ENCODE measurements at regions not wholly inside any gene's neighbourhood (a gene's known extent, or its start where the extent isn't known, plus 50 kb on each side); places are given as distances from the start of the nearest gene placed in this dataset.

DNA sequence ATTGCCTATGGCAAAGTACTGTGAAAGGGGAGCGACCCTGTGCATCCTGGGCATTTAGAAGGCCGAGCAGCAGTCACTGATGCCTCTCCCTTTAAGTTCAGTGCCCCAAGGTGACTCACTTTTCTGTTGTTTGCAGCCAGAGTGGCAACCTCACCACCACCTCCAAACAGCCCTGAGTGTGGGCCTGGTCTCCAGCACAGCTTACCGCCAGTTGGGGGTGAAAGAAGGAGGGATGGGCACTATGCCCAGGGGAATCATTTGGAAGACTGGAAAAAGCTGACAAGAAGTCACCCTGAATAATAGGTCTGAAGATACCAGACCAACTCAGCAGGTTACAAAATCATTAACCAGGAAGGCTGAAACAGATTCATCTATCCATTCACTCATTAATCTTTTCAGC lies 571.8 kb downstream of the EPHB1 start:
- Histone ChIP-seq H3K36me3 (ENCODE audit: insufficient read depth, low read length) (no peaks in the 10 kb centered on the region), H3K4me1 (ENCODE audit: insufficient read depth, low read length) (no peaks in the 10 kb centered on the region; the same call in 1 of the 2 replicates), H3K9me3 (ENCODE audit: control insufficient read depth, insufficient read depth, low read length) (no peaks in the 10 kb centered on the region), H3K9ac (ENCODE audit: low read depth, low read length) (no peak overlapping the region)

- no peaks in the 10 kb centered on the region for H3K9me3 ChIP-seq (ENCODE audit: control insufficient read depth, insufficient read depth, low read length)
- H3K9ac ChIP-seq (ENCODE audit: low read depth, low read length): no peak overlapping the region
- no peaks in the 10 kb centered on the region for H3K36me3 ChIP-seq (ENCODE audit: insufficient read depth, low read length)
- no peaks in the 10 kb centered on the region; the same call in 1 of the 2 replicates for H3K4me1 ChIP-seq (ENCODE audit: insufficient read depth, low read length)
Measured at GRCh38 chr3:135368316-135368715, 573.3 kb downstream of the EPHB1 start.

DNA sequence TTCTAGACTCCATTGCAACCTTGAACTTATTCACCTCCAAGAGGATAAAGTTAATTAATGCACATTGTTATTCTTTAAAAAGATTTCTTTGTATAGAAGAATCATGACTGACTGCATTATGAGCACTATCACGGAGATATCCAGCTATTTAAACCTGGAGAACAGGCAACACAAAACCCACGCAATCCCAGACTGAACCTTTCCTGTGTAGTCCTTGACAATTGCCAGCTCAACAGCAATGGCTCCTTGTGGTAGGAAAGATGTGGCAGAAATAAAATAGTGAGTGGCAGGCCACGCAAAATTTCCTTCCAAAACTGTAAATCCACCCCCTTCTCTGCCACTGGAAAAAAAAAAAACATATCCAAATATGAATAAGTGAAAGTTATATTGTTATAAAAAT lies 573.7 kb downstream of the EPHB1 start:
- H3K4me1 ChIP-seq (ENCODE audit: insufficient read depth, low read length): no peaks in the 10 kb centered on the region; the same call in 1 of the 2 replicates
- no peak overlapping the region for H3K9ac ChIP-seq (ENCODE audit: low read depth, low read length)
- H3K36me3 ChIP-seq (ENCODE audit: insufficient read depth, low read length): no peaks in the 10 kb centered on the region
- H3K9me3 ChIP-seq (ENCODE audit: control insufficient read depth, insufficient read depth, low read length): no peaks in the 10 kb centered on the region

DNA sequence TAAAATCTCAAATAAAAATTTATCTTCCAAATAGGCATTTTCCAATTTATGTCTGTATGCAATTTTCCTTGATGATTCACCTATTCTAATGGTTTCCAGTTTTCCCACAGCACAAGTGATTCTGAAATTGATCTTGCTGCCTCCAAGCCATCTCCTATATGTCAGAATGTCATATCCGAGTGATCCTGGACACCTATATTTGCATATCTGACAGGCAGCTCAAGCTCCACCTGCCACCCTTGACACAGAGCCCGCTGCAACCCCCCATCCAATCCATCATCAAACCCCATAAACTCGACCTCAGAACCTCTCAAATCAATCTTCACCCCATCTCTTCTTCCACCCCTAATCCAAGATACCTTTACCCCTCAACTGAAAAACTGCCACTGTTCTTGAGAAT lies 579.5 kb downstream of the EPHB1 start:
- Histone ChIP-seq H3K9ac (ENCODE audit: low read depth, low read length) (no peak overlapping the region), H3K4me1 (ENCODE audit: insufficient read depth, low read length) (no peaks in the 10 kb centered on the region), H3K9me3 (ENCODE audit: control insufficient read depth, insufficient read depth, low read length) (no peaks in the 10 kb centered on the region), H3K36me3 (ENCODE audit: insufficient read depth, low read length) (no peaks in the 10 kb centered on the region)

GRCh38 chr3:135382188-135382587 lies 583.3 kb upstream of the PPP2R3A start:
- no peaks in the 10 kb centered on the region for H3K4me1 ChIP-seq (ENCODE audit: insufficient read depth, low read length)
- H3K36me3 ChIP-seq (ENCODE audit: insufficient read depth, low read length): no peaks in the 10 kb centered on the region
- H3K9ac ChIP-seq (ENCODE audit: low read depth, low read length): no peak overlapping the region

DNA sequence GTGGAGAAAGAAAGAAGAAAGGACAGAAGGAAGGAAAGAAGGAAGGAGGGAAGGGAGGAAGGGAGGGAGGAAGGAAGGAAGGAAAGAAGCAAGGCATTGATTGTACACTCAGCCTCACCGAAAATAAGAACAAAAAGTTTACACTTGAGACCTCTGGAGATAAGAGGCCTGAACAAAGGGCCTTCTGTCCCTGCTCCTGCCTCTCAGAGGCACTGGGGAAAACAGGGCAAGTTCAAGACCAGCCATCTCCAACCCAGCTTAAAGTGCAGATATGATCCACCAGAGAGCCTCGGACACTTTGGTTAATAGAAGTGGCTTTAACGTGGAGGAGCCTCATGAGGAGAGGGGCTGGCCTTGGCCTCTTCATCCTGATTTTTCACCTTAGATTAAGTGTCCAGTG lies 582.9 kb upstream of the PPP2R3A start:
- Histone ChIP-seq H3K9ac (ENCODE audit: low read depth, low read length) (no peak overlapping the region), H3K36me3 (ENCODE audit: insufficient read depth, low read length) (no peaks in the 10 kb centered on the region), H3K9me3 (ENCODE audit: control insufficient read depth, insufficient read depth, low read length) (no peaks in the 10 kb centered on the region), H3K4me1 (ENCODE audit: insufficient read depth, low read length) (no peaks in the 10 kb centered on the region)

More at GRCh38 chr3:135382188-135382587, 583.3 kb upstream of the PPP2R3A start:
- H3K9me3 ChIP-seq (ENCODE audit: control insufficient read depth, insufficient read depth, low read length): no peaks in the 10 kb centered on the region

DNA sequence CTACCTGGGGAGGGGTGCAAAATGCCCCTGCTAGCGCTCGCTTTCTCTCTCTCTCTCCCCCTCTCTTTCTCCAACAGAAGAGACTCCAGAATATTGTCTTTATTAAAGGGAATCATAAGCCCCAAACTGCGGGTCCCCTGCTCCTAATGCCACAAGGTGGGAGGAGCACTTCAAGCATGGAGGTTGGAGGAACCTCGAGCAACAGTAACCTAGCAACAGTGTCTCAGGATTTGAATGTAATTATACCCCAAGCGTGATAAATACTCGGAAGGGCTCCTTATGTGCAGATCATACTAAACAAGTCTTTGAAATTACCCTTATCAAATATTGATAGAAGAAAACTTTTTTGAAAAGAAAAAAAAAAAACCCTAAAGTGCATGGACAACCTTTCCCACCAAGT lies 582.2 kb upstream of the PPP2R3A start:
- no peaks in the 10 kb centered on the region for H3K9me3 ChIP-seq (ENCODE audit: control insufficient read depth, insufficient read depth, low read length)
- H3K4me1 ChIP-seq (ENCODE audit: insufficient read depth, low read length): no peaks in the 10 kb centered on the region
- no peak overlapping the region for H3K9ac ChIP-seq (ENCODE audit: low read depth, low read length)
- no peaks in the 10 kb centered on the region for H3K36me3 ChIP-seq (ENCODE audit: insufficient read depth, low read length)

DNA sequence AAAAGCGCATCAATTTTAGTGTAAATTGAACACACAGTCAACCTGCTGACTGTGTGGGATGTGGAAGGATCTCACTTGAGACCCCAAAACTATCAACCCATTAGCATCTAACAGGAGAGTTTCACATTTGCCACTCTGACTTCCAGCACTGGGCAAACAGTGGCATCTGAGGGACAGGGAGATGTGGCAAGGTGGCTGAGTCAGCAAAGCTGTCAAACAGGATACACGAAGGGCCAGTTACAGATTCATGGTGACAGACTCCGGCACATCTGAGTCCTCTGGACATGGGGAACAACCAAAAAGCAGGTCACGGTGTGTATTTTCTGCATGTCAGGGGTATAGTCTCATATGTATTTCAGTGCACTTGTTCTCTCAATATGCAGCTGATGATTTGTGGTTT lies 573.4 kb upstream of the PPP2R3A start:
- Histone ChIP-seq H3K9me3 (ENCODE audit: control insufficient read depth, insufficient read depth, low read length) (no peaks in the 10 kb centered on the region), H3K9ac (ENCODE audit: low read depth, low read length) (no peak overlapping the region), H3K4me1 (ENCODE audit: insufficient read depth, low read length) (no peaks in the 10 kb centered on the region), H3K36me3 (ENCODE audit: insufficient read depth, low read length) (no peaks in the 10 kb centered on the region)

- H3K36me3 ChIP-seq (ENCODE audit: insufficient read depth, low read length): no peaks in the 10 kb centered on the region
- no peaks in the 10 kb centered on the region for H3K4me1 ChIP-seq (ENCODE audit: insufficient read depth, low read length)
- no peak overlapping the region for H3K9ac ChIP-seq (ENCODE audit: low read depth, low read length)
- no peaks in the 10 kb centered on the region for H3K9me3 ChIP-seq (ENCODE audit: control insufficient read depth, insufficient read depth, low read length)
Measured at GRCh38 chr3:135393159-135393558, 572.4 kb upstream of the PPP2R3A start.

- H3K36me3 ChIP-seq (ENCODE audit: insufficient read depth, low read length): no peaks in the 10 kb centered on the region
- no peaks in the 10 kb centered on the region for H3K4me1 ChIP-seq (ENCODE audit: insufficient read depth, low read length)
- H3K9ac ChIP-seq (ENCODE audit: low read depth, low read length): no peak overlapping the region
- no peaks in the 10 kb centered on the region for H3K9me3 ChIP-seq (ENCODE audit: control insufficient read depth, insufficient read depth, low read length)
Measured at GRCh38 chr3:135393898-135394525, 571.5 kb upstream of the PPP2R3A start.

DNA sequence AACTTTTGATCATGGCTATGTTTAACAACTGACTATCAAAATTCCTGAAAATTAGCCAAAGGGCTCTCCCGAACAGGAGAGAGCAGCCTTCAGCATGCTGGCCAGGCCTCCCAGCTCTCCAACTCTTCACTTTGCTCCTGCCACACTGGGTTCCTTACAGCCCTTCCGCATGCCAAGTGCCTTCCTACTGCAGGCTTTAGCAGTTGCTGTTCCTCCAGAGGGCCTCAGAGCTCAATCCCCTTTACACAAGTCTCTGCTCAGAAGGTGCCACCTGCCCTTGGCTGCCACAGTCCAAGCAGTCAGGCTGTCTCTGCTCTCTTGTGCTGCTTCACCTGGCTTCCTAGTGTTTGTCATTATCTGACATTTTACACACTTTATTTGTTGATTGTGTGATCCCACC lies 553.1 kb upstream of the PPP2R3A start:
- Histone ChIP-seq H3K4me1 (ENCODE audit: insufficient read depth, low read length) (no peaks in the 10 kb centered on the region), H3K9me3 (ENCODE audit: control insufficient read depth, insufficient read depth, low read length) (no peaks in the 10 kb centered on the region), H3K36me3 (ENCODE audit: insufficient read depth, low read length) (no peaks in the 10 kb centered on the region), H3K9ac (ENCODE audit: low read depth, low read length) (no peak overlapping the region)

- H3K9me3 ChIP-seq (ENCODE audit: control insufficient read depth, insufficient read depth, low read length): no peaks in the 10 kb centered on the region
- H3K4me1 ChIP-seq (ENCODE audit: insufficient read depth, low read length): no peaks in the 10 kb centered on the region
- no peaks in the 10 kb centered on the region for H3K36me3 ChIP-seq (ENCODE audit: insufficient read depth, low read length)
- no peak overlapping the region for H3K9ac ChIP-seq (ENCODE audit: low read depth, low read length)
Measured at GRCh38 chr3:135416182-135416581, 549.3 kb upstream of the PPP2R3A start.

DNA sequence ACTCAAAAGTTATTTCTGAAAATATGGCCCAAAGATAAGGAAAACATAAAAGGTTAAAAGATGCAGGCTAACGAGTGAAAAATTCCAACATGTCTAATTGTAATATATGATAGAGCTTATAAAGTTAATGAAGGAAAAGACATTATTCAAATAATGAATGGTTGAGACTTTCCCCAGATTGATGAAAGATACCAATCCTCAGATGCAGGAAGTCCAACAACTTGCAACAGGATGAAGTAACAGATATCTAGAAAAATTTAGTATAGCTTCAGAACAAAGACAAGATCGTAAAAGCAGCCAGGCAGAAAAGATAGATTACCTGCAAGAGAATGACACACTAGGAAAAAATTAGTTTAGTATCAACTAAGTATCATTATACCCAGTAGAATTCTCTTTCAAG lies 546.4 kb upstream of the PPP2R3A start:
- Histone ChIP-seq H3K9ac (ENCODE audit: low read depth, low read length) (no peak overlapping the region), H3K4me1 (ENCODE audit: insufficient read depth, low read length) (no peaks in the 10 kb centered on the region), H3K36me3 (ENCODE audit: insufficient read depth, low read length) (no peaks in the 10 kb centered on the region), H3K9me3 (ENCODE audit: control insufficient read depth, insufficient read depth, low read length) (no peaks in the 10 kb centered on the region)

DNA sequence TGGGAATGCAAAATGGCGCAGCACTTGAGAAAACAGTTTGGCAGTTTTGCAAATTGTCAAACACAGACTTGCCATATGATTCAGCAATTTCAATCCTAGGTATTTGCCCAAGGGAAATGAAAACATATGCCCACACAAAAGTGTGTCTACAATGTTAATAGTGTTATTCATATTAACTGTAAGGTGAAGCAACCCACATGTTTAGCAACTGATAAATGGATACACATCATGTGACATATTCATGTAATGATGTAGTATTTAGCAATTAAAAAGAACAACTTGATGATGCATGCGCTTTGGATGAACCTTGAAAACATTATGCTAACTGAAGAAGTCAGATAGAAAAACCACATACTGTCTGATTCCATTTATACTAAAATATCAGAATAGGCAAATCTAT lies 539.0 kb upstream of the PPP2R3A start:
- H3K9me3 ChIP-seq (ENCODE audit: control insufficient read depth, insufficient read depth, low read length): no peaks in the 10 kb centered on the region

GRCh38 chr3:135432402-135432801 lies 533.1 kb upstream of the PPP2R3A start:
- H3K9ac ChIP-seq (ENCODE audit: low read depth, low read length): no peak overlapping the region
- H3K4me1 ChIP-seq (ENCODE audit: insufficient read depth, low read length): no peaks in the 10 kb centered on the region
- no peaks in the 10 kb centered on the region for H3K36me3 ChIP-seq (ENCODE audit: insufficient read depth, low read length)
- H3K9me3 ChIP-seq (ENCODE audit: control insufficient read depth, insufficient read depth, low read length): no peaks in the 10 kb centered on the region

More for the DNA sequence above, 539.0 kb upstream of the PPP2R3A start:
- H3K4me1 ChIP-seq (ENCODE audit: insufficient read depth, low read length): no peaks in the 10 kb centered on the region
- H3K36me3 ChIP-seq (ENCODE audit: insufficient read depth, low read length): no peaks in the 10 kb centered on the region
- no peak overlapping the region for H3K9ac ChIP-seq (ENCODE audit: low read depth, low read length)
